Panc1 (cell line): ENCODE measurements at regions not wholly inside any gene's neighbourhood (a gene's known extent, or its start where the extent isn't known, plus 50 kb on each side); places are given as distances from the start of the nearest gene placed in this dataset.

Source experiments
- TCF7L2 ChIP-seq: IDR thresholded peaks from 2 replicates; pipeline ENCODE4 v1.6.1; 2011; ENCODE audit warnings: mild to moderate bottlenecking, low read depth, low read length, inconsistent platforms
- TF ChIP-seq, protein P1 (sequence below): fragments of 450-650 bp; IDR thresholded peaks from 2 replicates; pipeline ENCODE4 v1.5.1; 2017; ENCODE audit warnings: mild to moderate bottlenecking

DNA sequence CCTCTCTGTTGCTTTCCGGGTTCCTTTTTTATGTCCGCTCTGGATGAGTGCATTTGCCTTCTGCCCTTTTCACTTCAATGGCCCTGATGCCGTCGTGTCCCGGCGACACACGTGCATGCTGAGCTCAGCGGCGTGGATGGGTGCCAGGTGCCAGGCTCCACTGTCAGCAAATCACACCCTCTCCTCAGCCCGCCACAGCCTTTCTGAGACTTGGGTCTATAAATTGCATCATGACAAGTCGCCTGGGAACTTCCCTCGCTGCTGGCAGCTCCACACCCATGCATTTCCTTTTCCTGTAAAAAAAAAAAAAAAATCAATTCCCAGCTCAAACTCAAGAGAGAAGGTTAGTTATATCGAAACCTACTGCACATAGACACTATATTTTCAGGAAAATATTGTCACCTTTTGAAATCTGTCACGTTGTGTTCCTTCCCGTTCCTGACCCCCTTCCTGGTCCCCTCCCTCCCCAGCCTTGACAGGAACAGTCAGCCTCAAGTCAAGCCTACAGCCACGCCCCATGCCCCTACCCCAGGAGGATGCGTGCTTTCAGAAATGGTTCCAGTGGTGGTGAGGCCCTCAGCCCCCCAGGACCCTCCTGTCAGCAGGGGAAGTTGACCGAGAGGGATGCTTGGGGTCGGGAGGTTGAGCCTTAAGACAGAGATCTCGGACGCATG lies 110.3 kb upstream of the PTCH1 start:
- TF ChIP-seq, protein P1, sequence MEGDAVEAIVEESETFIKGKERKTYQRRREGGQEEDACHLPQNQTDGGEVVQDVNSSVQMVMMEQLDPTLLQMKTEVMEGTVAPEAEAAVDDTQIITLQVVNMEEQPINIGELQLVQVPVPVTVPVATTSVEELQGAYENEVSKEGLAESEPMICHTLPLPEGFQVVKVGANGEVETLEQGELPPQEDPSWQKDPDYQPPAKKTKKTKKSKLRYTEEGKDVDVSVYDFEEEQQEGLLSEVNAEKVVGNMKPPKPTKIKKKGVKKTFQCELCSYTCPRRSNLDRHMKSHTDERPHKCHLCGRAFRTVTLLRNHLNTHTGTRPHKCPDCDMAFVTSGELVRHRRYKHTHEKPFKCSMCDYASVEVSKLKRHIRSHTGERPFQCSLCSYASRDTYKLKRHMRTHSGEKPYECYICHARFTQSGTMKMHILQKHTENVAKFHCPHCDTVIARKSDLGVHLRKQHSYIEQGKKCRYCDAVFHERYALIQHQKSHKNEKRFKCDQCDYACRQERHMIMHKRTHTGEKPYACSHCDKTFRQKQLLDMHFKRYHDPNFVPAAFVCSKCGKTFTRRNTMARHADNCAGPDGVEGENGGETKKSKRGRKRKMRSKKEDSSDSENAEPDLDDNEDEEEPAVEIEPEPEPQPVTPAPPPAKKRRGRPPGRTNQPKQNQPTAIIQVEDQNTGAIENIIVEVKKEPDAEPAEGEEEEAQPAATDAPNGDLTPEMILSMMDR, result no peak
- TF ChIP-seq TCF7L2, result no peak
